Transverse colon (tissue), 4 donors: ENCODE measurements at regions not wholly inside any gene's neighbourhood (a gene's known extent, or its start where the extent isn't known, plus 50 kb on each side); places are given as distances from the start of the nearest gene placed in this dataset.

Source experiments
- CTCF ChIP-seq, 5 experiments: fragments of 200-600 bp in 3 of 5; fragments of 450-650 bp in 2 of 5; sonication (generic) in 3 of 5; IDR thresholded peaks; 1 replicate in 2 of 5; 2 replicates in 3 of 5; pipeline ENCODE4 v1.5.1; 2016 to 2017; ENCODE audit warnings: antibody characterized with exemption in 5 of 5, inconsistent platforms in 3 of 5, mild to moderate bottlenecking in 2 of 5, moderate library complexity in 1 of 5
- EP300 ChIP-seq: sonication (generic); formaldehyde crosslinking; IDR thresholded peaks from one replicate; pipeline ENCODE4 v1.6.1; 2017; ENCODE audit warnings: antibody characterized with exemption, low read depth
- POLR2A ChIP-seq: fragments of 450-650 bp; IDR thresholded peaks from one replicate; pipeline ENCODE4 v1.6.1; 2016; ENCODE audit warnings: antibody characterized with exemption, mild to moderate bottlenecking, moderate library complexity
- POLR2AphosphoS5 ChIP-seq, 3 donors: sonication (generic); formaldehyde crosslinking; IDR thresholded peaks; one replicate each; pipeline ENCODE4 v1.6.1; 2016; ENCODE audit warnings: antibody characterized with exemption in 3 of 3

DNA sequence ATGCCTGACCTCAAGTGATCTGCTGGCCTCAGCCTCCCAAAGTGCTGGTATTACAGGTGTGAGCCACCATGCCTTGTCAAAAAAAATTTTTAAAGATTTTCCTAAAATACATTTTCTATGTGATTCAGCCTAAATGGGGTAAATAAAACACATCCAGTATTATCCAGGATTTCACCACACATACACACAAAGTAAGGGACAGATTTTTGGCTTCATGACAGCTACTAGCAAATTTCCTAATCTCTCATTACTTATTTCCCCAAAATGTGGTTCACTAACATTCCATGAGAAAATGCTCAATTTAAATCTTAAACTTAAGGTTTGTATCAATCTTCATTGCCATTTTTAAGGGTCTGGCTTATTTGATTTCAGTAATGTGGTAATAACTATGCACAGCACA is 348.5 kb upstream of the INTU start:
- TF ChIP-seq CTCF (IDR thresholded peaks at IDR 0.05): no peak
- no peak for TF ChIP-seq POLR2AphosphoS5 (IDR thresholded peaks at IDR 0.05)
- TF ChIP-seq POLR2A: no peak
- TF ChIP-seq EP300: no peak
